ENCODE measurements at regions not wholly inside any gene's neighbourhood (a gene's known extent, or its start where the extent isn't known, plus 50 kb on each side); places are given as distances from the start of the nearest gene placed in this dataset.

DNA sequence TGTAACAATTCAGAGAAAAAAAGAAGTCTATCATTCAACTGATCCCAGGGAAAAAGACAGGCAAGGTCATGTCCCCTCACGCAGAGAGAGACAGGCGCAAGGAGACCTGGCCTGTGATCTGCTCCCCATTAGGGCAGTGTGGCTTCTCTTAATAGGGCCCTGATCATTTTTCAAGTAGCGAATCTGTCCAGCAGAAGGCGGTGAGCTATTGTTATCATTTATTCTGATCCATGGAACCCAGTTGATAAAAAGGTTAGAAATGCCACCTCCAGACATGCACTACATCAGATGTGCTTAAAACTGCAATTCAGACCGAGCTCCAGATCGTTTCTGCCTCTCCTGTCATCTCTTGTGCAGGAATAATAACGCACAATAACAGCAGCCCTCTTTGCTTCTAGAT lies 1025.6 kb upstream of the PIK3C3 start:
- peaks cover 4% of the 10 kb centered on the region for H3K9me3 Mint-ChIP-seq
- H3K27me3 Mint-ChIP-seq (ENCODE audit: low read depth) = no peaks in the 10 kb centered on the region
- no peak overlapping the region for H3K27ac Mint-ChIP-seq
- no peaks in the 10 kb centered on the region for H3K4me1 Mint-ChIP-seq (ENCODE audit: low read depth)
- H3K36me3 Mint-ChIP-seq (ENCODE audit: low read depth) = no peaks in the 10 kb centered on the region
- no peak overlapping the region for H3K4me3 Mint-ChIP-seq

DNA sequence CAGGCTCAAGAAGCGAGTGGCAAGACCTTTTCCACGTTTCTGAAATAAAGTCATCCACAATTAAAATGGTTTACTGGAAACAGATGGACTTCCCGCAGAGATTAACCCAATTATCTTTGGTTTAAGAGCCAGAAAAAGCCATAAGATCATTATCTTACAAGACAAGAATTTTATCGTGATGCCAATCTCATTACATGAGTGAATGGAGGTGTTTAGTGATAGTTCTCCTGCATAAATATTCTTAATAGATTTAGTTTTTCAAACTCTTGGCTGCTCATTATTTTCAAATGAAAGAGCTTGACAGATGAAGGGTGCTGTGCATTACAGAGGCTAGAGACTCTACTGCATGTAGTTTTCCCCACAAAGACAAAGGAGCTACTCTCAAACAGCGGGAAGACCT lies 1028.4 kb upstream of the PIK3C3 start:
- Mint-ChIP-seq H3K4me1 (ENCODE audit: low read depth) (no peaks in the 10 kb centered on the region), H3K36me3 (ENCODE audit: low read depth) (no peaks in the 10 kb centered on the region), H3K4me3 (no peak overlapping the region), H3K9me3 (peaks cover 7% of the 10 kb centered on the region), H3K27ac (no peak overlapping the region), H3K27me3 (ENCODE audit: low read depth) (no peaks in the 10 kb centered on the region)

GRCh38 chr18:40925071-40925541 lies 1029.9 kb upstream of the PIK3C3 start:
- no peaks in the 10 kb centered on the region for H3K36me3 Mint-ChIP-seq (ENCODE audit: low read depth)
- H3K27me3 Mint-ChIP-seq (ENCODE audit: low read depth) = no peaks in the 10 kb centered on the region
- H3K27ac Mint-ChIP-seq = no peak overlapping the region
- H3K4me1 Mint-ChIP-seq (ENCODE audit: low read depth) = no peaks in the 10 kb centered on the region
- no peak overlapping the region for H3K4me3 Mint-ChIP-seq
- peaks cover 7% of the 10 kb centered on the region for H3K9me3 Mint-ChIP-seq

- Mint-ChIP-seq H3K4me1 (ENCODE audit: low read depth) (no peaks in the 10 kb centered on the region), H3K36me3 (ENCODE audit: low read depth) (no peaks in the 10 kb centered on the region), H3K27ac (no peak overlapping the region), H3K27me3 (ENCODE audit: low read depth) (no peaks in the 10 kb centered on the region), H3K4me3 (no peak overlapping the region), H3K9me3 (peaks cover 3% of the 10 kb centered on the region)
Observed at GRCh38 chr18:40921845-40922629, 1033.0 kb upstream of the PIK3C3 start.

DNA sequence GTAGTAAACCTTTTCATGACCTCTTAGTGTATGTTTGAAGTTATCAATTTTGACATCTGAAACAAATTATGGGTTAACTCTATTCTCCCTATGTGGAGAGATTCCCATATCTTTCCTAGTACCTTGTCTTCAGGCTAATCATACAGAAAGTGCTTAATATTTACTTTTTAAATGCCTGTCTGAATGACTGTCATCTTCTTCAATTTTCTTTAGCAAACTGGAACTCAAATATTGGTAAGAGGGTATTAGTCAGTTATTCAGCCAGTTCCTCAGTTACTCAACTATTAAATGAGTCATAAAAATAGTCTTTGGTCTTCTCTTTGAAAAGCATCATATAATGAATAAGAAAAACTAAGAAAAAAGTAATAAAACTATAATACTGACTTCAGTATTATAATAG lies 1038.0 kb upstream of the PIK3C3 start:
- Mint-ChIP-seq H3K4me3 (no peak overlapping the region), H3K27me3 (ENCODE audit: low read depth) (no peaks in the 10 kb centered on the region), H3K36me3 (ENCODE audit: low read depth) (no peaks in the 10 kb centered on the region), H3K4me1 (ENCODE audit: low read depth) (no peaks in the 10 kb centered on the region), H3K9me3 (peaks cover 4% of the 10 kb centered on the region), H3K27ac (no peak overlapping the region)

DNA sequence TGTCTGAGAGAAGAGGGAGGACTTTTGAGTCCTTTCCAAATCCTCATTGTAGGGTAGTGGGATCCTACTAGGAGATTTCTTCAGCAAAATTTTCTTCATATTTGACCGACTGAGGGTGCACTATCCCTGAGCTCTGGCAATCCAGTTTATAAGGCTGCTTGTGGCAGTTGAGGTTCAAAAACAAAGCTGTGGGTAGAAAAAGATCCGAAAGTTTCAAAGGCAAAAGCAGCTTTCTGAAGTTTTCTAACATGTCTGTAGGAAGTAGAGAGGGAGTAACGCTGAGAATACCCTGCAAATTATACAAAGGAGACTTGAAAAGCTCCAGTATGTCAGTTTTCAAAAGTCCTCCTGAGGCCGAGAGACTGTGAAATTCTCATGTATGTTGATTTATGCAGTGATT lies 1039.3 kb upstream of the PIK3C3 start:
- Mint-ChIP-seq H3K36me3 (ENCODE audit: low read depth) (no peaks in the 10 kb centered on the region), H3K4me1 (ENCODE audit: low read depth) (no peaks in the 10 kb centered on the region), H3K4me3 (no peak overlapping the region), H3K27me3 (ENCODE audit: low read depth) (no peaks in the 10 kb centered on the region), H3K27ac (no peak overlapping the region), H3K9me3 (peaks cover 4% of the 10 kb centered on the region)

DNA sequence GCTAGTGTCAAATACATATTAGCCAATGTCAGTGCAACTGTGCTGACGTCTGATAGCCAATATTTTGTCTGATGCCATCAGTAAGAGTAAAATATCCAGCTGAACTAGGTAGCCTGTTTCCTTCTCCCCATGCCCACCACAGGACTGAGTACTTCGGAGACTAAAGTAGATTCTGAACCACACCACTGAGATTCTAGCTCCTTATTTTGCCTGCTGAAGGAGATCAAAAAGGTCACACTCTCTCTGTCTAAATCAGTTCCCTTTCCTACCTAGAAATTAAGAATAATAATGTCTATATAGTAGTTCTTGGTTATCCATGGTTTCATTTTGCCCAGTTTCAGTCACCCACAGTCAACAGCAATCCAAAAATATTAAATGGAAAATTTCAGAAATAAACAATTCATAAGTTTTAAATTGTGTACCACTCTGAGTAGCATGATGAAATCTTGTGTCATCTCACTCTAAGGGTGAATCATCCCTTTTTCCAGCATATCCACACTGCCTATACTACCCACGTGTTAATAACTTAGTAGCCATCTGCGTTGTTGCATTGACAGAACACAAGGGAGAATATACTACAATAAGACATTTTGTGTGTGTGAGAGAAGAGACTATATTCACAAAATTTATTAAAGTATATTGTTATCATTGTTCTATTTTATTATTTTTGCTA lies 1043.3 kb upstream of the PIK3C3 start:
- Mint-ChIP-seq H3K4me1 (ENCODE audit: low read depth) (no peaks in the 10 kb centered on the region), H3K9me3 (peaks cover 15% of the 10 kb centered on the region), H3K27me3 (ENCODE audit: low read depth) (no peaks in the 10 kb centered on the region), H3K27ac (no peak overlapping the region), H3K4me3 (no peak overlapping the region), H3K36me3 (ENCODE audit: low read depth) (no peaks in the 10 kb centered on the region)

- H3K27me3 Mint-ChIP-seq (ENCODE audit: low read depth) = no peaks in the 10 kb centered on the region
- no peaks in the 10 kb centered on the region for H3K36me3 Mint-ChIP-seq (ENCODE audit: low read depth)
- H3K27ac Mint-ChIP-seq = no peak overlapping the region
- peaks cover 11% of the 10 kb centered on the region for H3K9me3 Mint-ChIP-seq
- no peak overlapping the region for H3K4me3 Mint-ChIP-seq
- no peaks in the 10 kb centered on the region for H3K4me1 Mint-ChIP-seq (ENCODE audit: low read depth)
Observed at GRCh38 chr18:40911041-40911440, 1044.0 kb upstream of the PIK3C3 start.

DNA sequence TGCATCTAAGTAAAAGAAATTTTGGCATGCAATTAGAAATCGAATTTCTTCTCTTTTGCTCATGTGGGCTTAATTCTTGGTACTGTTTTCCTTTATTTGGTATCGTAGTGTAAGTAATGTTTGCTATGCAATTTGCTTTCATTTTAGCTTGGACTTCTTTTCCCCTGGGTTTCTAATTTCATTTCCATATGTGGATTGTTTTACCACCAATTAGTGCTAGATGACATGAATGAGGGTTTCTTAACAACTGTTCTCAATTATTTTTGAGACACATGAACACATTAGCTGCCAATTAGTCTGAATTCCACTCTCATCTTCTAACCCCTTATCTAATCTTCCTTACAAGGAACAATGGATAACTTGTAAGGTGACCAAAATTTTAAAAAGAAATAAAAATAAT lies 1047.2 kb upstream of the PIK3C3 start:
- Mint-ChIP-seq H3K27me3 (ENCODE audit: low read depth) (no peaks in the 10 kb centered on the region), H3K27ac (no peak overlapping the region), H3K4me1 (ENCODE audit: low read depth) (no peaks in the 10 kb centered on the region), H3K4me3 (no peak overlapping the region), H3K36me3 (ENCODE audit: low read depth) (no peaks in the 10 kb centered on the region), H3K9me3 (peaks cover 11% of the 10 kb centered on the region)

DNA sequence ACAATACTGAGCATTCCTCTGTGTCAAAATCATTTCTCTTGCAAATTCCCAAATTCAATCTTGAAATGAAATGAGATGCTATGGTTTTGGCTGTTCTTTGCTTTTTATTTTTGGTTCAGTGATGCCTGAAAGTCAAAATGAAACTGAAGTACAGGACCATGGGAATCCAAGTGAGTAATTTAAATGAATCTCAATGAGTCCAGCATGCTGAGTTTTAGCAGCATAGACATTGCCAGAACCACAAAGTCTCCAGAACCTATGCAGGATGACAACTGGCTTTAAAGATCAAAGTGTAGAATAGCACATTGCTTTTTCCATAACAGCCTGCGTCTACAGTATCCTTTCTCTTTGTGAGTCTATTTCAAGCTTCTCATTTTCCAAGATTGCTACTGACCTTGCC lies 1050.7 kb upstream of the PIK3C3 start:
- Mint-ChIP-seq H3K4me1 (ENCODE audit: low read depth) (no peaks in the 10 kb centered on the region), H3K9me3 (peaks cover 9% of the 10 kb centered on the region), H3K4me3 (no peak overlapping the region), H3K27me3 (ENCODE audit: low read depth) (no peaks in the 10 kb centered on the region), H3K36me3 (ENCODE audit: low read depth) (no peaks in the 10 kb centered on the region), H3K27ac (no peak overlapping the region)

DNA sequence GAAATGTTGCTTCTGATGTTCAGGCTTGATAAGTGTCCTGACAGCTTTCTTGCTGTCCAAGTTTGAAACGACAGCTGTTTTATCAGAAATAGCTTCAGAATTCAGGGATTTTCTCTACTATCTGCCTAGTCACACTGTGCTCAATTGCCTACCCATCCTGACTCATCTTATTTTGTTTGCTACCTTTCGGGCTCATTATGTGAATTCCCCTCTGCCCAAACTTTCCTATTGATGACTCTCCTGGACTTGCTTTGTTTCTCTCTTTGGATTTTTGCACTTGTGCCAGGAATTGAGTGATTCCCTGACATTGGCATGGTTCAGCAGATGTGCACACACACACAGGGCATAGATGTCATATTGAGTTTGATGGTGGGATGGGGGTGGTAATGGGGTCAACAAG lies 1052.6 kb upstream of the PIK3C3 start:
- Mint-ChIP-seq H3K4me1 (ENCODE audit: low read depth) (no peaks in the 10 kb centered on the region), H3K36me3 (ENCODE audit: low read depth) (no peaks in the 10 kb centered on the region), H3K27ac (no peak overlapping the region), H3K4me3 (no peak overlapping the region), H3K27me3 (ENCODE audit: low read depth) (no peaks in the 10 kb centered on the region), H3K9me3 (peaks cover 5% of the 10 kb centered on the region)

DNA sequence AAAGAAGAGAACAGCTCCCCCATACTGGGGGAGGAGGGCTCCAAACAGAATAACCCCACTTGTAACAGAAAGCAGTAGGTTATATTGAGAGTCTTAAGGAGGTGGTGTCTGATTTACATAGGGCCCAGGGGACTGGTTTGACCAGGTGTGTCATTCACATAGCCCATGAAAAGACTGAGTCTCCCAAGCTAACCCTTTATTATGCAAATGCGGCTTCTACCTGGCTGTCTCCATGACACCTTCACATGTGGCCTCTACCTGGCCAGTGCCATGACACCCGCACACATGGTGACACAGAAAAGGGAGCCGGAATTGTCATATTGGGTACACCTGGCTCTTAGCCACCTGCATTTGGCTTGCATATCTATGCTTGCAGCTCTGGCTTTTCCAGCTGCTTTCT lies 1057.2 kb upstream of the PIK3C3 start:
- Mint-ChIP-seq H3K9me3 (peaks cover 16% of the 10 kb centered on the region), H3K4me3 (no peak overlapping the region), H3K27ac (no peak overlapping the region), H3K4me1 (ENCODE audit: low read depth) (no peaks in the 10 kb centered on the region), H3K36me3 (ENCODE audit: low read depth) (no peaks in the 10 kb centered on the region), H3K27me3 (ENCODE audit: low read depth) (no peaks in the 10 kb centered on the region)

- Mint-ChIP-seq H3K4me3 (no peak overlapping the region), H3K36me3 (ENCODE audit: low read depth) (no peaks in the 10 kb centered on the region), H3K9me3 (peaks cover 4% of the 10 kb centered on the region), H3K27me3 (ENCODE audit: low read depth) (no peaks in the 10 kb centered on the region), H3K4me1 (ENCODE audit: low read depth) (no peaks in the 10 kb centered on the region), H3K27ac (no peak overlapping the region)
Observed at GRCh38 chr18:40883271-40883670, 1071.8 kb upstream of the PIK3C3 start.

DNA sequence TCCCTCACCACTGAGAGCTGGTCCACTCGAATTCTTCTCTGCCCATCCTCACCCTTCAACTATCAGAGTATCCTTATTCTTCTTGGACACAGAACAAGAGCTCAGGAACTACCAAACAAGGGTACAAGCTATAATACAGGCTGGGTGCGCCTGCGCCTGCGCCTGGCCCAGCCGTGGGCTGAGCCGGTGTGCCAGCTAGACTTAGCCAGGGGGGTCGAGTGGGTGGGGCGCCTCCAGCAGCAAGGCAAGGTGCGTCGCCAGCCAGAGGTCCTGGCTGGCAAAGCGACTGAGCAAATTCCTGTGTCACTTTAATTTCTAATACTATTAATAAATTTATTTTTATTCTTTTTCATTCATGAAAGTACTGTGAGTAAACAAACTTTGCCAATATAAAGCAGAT lies 1072.6 kb upstream of the PIK3C3 start:
- peaks cover 4% of the 10 kb centered on the region for H3K9me3 Mint-ChIP-seq
- no peak overlapping the region for H3K27ac Mint-ChIP-seq
- H3K4me3 Mint-ChIP-seq = no peak overlapping the region
- H3K36me3 Mint-ChIP-seq (ENCODE audit: low read depth) = no peaks in the 10 kb centered on the region
- H3K27me3 Mint-ChIP-seq (ENCODE audit: low read depth) = no peaks in the 10 kb centered on the region
- H3K4me1 Mint-ChIP-seq (ENCODE audit: low read depth) = no peaks in the 10 kb centered on the region

- no peak overlapping the region for H3K4me3 Mint-ChIP-seq
- no peaks in the 10 kb centered on the region for H3K36me3 Mint-ChIP-seq (ENCODE audit: low read depth)
- no peaks in the 10 kb centered on the region for H3K27me3 Mint-ChIP-seq (ENCODE audit: low read depth)
- H3K4me1 Mint-ChIP-seq (ENCODE audit: low read depth) = no peaks in the 10 kb centered on the region
- H3K9me3 Mint-ChIP-seq = peaks cover 4% of the 10 kb centered on the region
- H3K27ac Mint-ChIP-seq = no peak overlapping the region
Observed at GRCh38 chr18:40878371-40878770, 1076.7 kb upstream of the PIK3C3 start.

Data from T-helper 1 cell treated with Interleukin-12 subunit alpha and Interleukin-12 subunit beta and Interleukin-4 antibody, amounts not matched to agents 30 μg/mL and 1 μg/mL, for 36 hours (primary cell).